HAP-1 (cell line): ENCODE measurements at regions not wholly inside any gene's neighbourhood (a gene's known extent, or its start where the extent isn't known, plus 50 kb on each side); places are given as distances from the start of the nearest gene placed in this dataset.
"Not testable (repeated sequence)": the region's sequence is repeated elsewhere in the genome, so short reads cannot be mapped to it uniquely, and the experiment has no call there.

Experiments used
- DNase-seq, 2 experiments: peaks; one replicate each; pipeline ENCODE4 v3.0.0-alpha.2; 2016 to 2020; ENCODE audit warnings: low spot score in 2 of 2
- H3K27me3 ChIP-seq: fragments of 250-450 bp; sonication (Bioruptor Pico); 2 replicates; pipeline ENCODE4 v1.5.1; 2020; ENCODE audit warnings: low read depth, mild to moderate bottlenecking, moderate library complexity
- H3K36me3 ChIP-seq: fragments of 250-450 bp; sonication (Bioruptor Pico); replicated peaks from 2 replicates; pipeline ENCODE4 v1.5.1; 2020; ENCODE audit warnings: mild to moderate bottlenecking
- H3K4me1 ChIP-seq: fragments of 250-450 bp; sonication (Bioruptor Pico); 2 replicates; pipeline ENCODE4 v1.5.1; 2020; ENCODE audit warnings: mild to moderate bottlenecking
- H3K4me3 ChIP-seq: fragments of 250-450 bp; sonication (Bioruptor Pico); 2 replicates; pipeline ENCODE4 v1.5.1; 2020; ENCODE audit warnings: mild to moderate bottlenecking, moderate library complexity
- H3K9me3 ChIP-seq: fragments of 250-450 bp; sonication (Bioruptor Pico); 2 replicates; pipeline ENCODE4 v1.5.1; 2020; ENCODE audit warnings: mild to moderate bottlenecking, moderate library complexity
- in situ Hi-C: fragments of 300-500 bp; cut with MboI; formaldehyde crosslinking; loops from 3 replicates; pipeline ENCODE4 v1.14.3; 2020; ENCODE audit warnings: low sequenced_read_pairs, inconsistent platforms, mixed read lengths

GRCh38 chr2:212816267-212816666, 277.7 kb upstream of the ERBB4 start:
- H3K4me1 ChIP-seq, result no peaks in the 10 kb centered on the region
- DNase-seq, result no peak
- in situ Hi-C loops, result no loop called here

GRCh38 chr2:212815453-212815852, 276.9 kb upstream of the ERBB4 start:
- DNase-seq, result no peak
- Histone ChIP-seq H3K27me3 (no peaks in the 10 kb centered on the region), H3K4me1 (no peaks in the 10 kb centered on the region), H3K4me3 (no peak overlapping the region), H3K36me3 (no peaks in the 10 kb centered on the region), H3K9me3 (no peaks in the 10 kb centered on the region)
- in situ Hi-C loops, result no loop called here

More at GRCh38 chr2:212816267-212816666, 277.7 kb upstream of the ERBB4 start:
- H3K27me3 ChIP-seq, result no peaks in the 10 kb centered on the region
- H3K36me3 ChIP-seq, result no peaks in the 10 kb centered on the region
- H3K9me3 ChIP-seq, result no peaks in the 10 kb centered on the region
- no peak overlapping the region for H3K4me3 ChIP-seq

- DNase-seq, result no peak
- in situ Hi-C loops, result no loop called here
These were observed 276.3 kb upstream of the ERBB4 start for GRCh38 chr2:212814941-212815340.

GRCh38 chr2:212811921-212812320, 273.3 kb upstream of the ERBB4 start:
- no peak for DNase-seq
- H3K4me3 ChIP-seq, result no peak overlapping the region
- no peaks in the 10 kb centered on the region for H3K9me3 ChIP-seq
- H3K27me3 ChIP-seq, result no peaks in the 10 kb centered on the region
- H3K36me3 ChIP-seq, result no peaks in the 10 kb centered on the region
- in situ Hi-C loops, result no loop called here
- H3K4me1 ChIP-seq, result no peaks in the 10 kb centered on the region

More at GRCh38 chr2:212814941-212815340, 276.3 kb upstream of the ERBB4 start:
- Histone ChIP-seq H3K36me3 (no peaks in the 10 kb centered on the region), H3K9me3 (no peaks in the 10 kb centered on the region), H3K27me3 (no peaks in the 10 kb centered on the region), H3K4me1 (no peaks in the 10 kb centered on the region), H3K4me3 (no peak overlapping the region)

GRCh38 chr2:212811036-212811805, 272.6 kb upstream of the ERBB4 start:
- in situ Hi-C loops, result no loop called here
- no peaks in the 10 kb centered on the region for H3K36me3 ChIP-seq
- H3K4me1 ChIP-seq, result no peaks in the 10 kb centered on the region
- no peaks in the 10 kb centered on the region for H3K9me3 ChIP-seq
- H3K4me3 ChIP-seq, result no peak overlapping the region
- H3K27me3 ChIP-seq, result no peaks in the 10 kb centered on the region
- no peak for DNase-seq

GRCh38 chr2:212797484-212798205, 259.0 kb upstream of the ERBB4 start:
- Histone ChIP-seq H3K27me3 (no peaks in the 10 kb centered on the region), H3K4me1 (no peaks in the 10 kb centered on the region), H3K36me3 (no peaks in the 10 kb centered on the region), H3K9me3 (no peaks in the 10 kb centered on the region), H3K4me3 (no peak overlapping the region)
- no peak for DNase-seq
- in situ Hi-C loops, result no loop called here

- Histone ChIP-seq H3K4me3 (no peak overlapping the region), H3K4me1 (no peaks in the 10 kb centered on the region), H3K9me3 (no peaks in the 10 kb centered on the region), H3K36me3 (no peaks in the 10 kb centered on the region), H3K27me3 (no peaks in the 10 kb centered on the region)
- in situ Hi-C loops, result no loop called here
- DNase-seq, result no peak
These were observed 255.9 kb upstream of the ERBB4 start for GRCh38 chr2:212794471-212794870.

GRCh38 chr2:212791569-212791968, 253.0 kb upstream of the ERBB4 start:
- Histone ChIP-seq H3K36me3 (no peaks in the 10 kb centered on the region), H3K27me3 (no peaks in the 10 kb centered on the region), H3K4me3 (no peak overlapping the region), H3K9me3 (no peaks in the 10 kb centered on the region), H3K4me1 (no peaks in the 10 kb centered on the region)
- no peak for DNase-seq
- in situ Hi-C loops, result no loop called here

- in situ Hi-C loops, result not testable (repeated sequence)
These were observed 247.5 kb upstream of the ERBB4 start for GRCh38 chr2:212786088-212786487.

GRCh38 chr2:212777020-212777491, 238.5 kb upstream of the ERBB4 start:
- H3K4me3 ChIP-seq, result no peak overlapping the region
- no peaks in the 10 kb centered on the region for H3K9me3 ChIP-seq
- peak in 1 of 2 experiments; percentile 20 for DNase-seq
- no peaks in the 10 kb centered on the region for H3K36me3 ChIP-seq
- no peaks in the 10 kb centered on the region for H3K4me1 ChIP-seq
- in situ Hi-C loops, result no loop called here
- no peaks in the 10 kb centered on the region for H3K27me3 ChIP-seq

More at GRCh38 chr2:212786088-212786487, 247.5 kb upstream of the ERBB4 start:
- H3K9me3 ChIP-seq, H3K4me3 ChIP-seq, H3K27me3 ChIP-seq, DNase-seq, H3K4me1 ChIP-seq, H3K36me3 ChIP-seq: not testable (repeated sequence)

GRCh38 chr2:212773808-212774339, 235.3 kb upstream of the ERBB4 start:
- H3K4me1 ChIP-seq, result no peaks in the 10 kb centered on the region
- no peaks in the 10 kb centered on the region for H3K27me3 ChIP-seq
- in situ Hi-C loops, result no loop called here
- DNase-seq, result no peak
- H3K9me3 ChIP-seq, result no peaks in the 10 kb centered on the region
- no peaks in the 10 kb centered on the region for H3K36me3 ChIP-seq
- no peak overlapping the region for H3K4me3 ChIP-seq

GRCh38 chr2:212770240-212770639, 231.6 kb upstream of the ERBB4 start:
- in situ Hi-C loops, result no loop called here
- no peak overlapping the region for H3K4me3 ChIP-seq
- no peaks in the 10 kb centered on the region for H3K9me3 ChIP-seq
- no peak for DNase-seq
- no peaks in the 10 kb centered on the region for H3K4me1 ChIP-seq
- H3K27me3 ChIP-seq, result no peaks in the 10 kb centered on the region
- no peaks in the 10 kb centered on the region for H3K36me3 ChIP-seq

- DNase-seq, result no peak
- Histone ChIP-seq H3K36me3 (no peaks in the 10 kb centered on the region), H3K4me1 (no peaks in the 10 kb centered on the region), H3K27me3 (no peaks in the 10 kb centered on the region), H3K4me3 (no peak overlapping the region), H3K9me3 (no peaks in the 10 kb centered on the region)
- in situ Hi-C loops, result no loop called here
These were observed 228.3 kb upstream of the ERBB4 start for GRCh38 chr2:212766921-212767320.

- H3K9me3 ChIP-seq, result no peaks in the 10 kb centered on the region
- no peak overlapping the region for H3K4me3 ChIP-seq
- in situ Hi-C loops, result no loop called here
- no peaks in the 10 kb centered on the region for H3K27me3 ChIP-seq
- no peaks in the 10 kb centered on the region for H3K36me3 ChIP-seq
- peak in 1 of 2 experiments; percentile 6 for DNase-seq
- no peaks in the 10 kb centered on the region for H3K4me1 ChIP-seq
These were observed 214.2 kb upstream of the ERBB4 start for GRCh38 chr2:212752730-212753351.
